HEK293T (cell line): ENCODE measurements at regions not wholly inside any gene's neighbourhood (a gene's known extent, or its start where the extent isn't known, plus 50 kb on each side); places are given as distances from the start of the nearest gene placed in this dataset.

ENCODE experiments used
- ARNT ChIP-seq: fragments of 450-650 bp; IDR thresholded peaks from 2 replicates; pipeline ENCODE4 v1.6.1; 2017; ENCODE audit warnings: mild to moderate bottlenecking
- BHLHE40 ChIP-seq: fragments of 450-650 bp; IDR thresholded peaks from 2 replicates; pipeline ENCODE4 v1.6.1; 2016; ENCODE audit warnings: mild to moderate bottlenecking, moderate library complexity, borderline replicate concordance
- ELF4 ChIP-seq: fragments of 450-650 bp; IDR thresholded peaks from 2 replicates; pipeline ENCODE4 v1.6.1; 2017; ENCODE audit warnings: antibody characterized with exemption
- FOXA1 ChIP-seq: fragments of 450-650 bp; IDR thresholded peaks from 2 replicates; pipeline ENCODE4 v1.6.1; 2016; ENCODE audit warnings: mild to moderate bottlenecking
- FOXM1 ChIP-seq: fragments of 450-650 bp; IDR thresholded peaks from 2 replicates; pipeline ENCODE4 v1.6.1; 2017; ENCODE audit warnings: mild to moderate bottlenecking, borderline replicate concordance
- HDGF ChIP-seq: fragments of 450-650 bp; IDR thresholded peaks from 2 replicates; pipeline ENCODE4 v1.6.1; 2017; ENCODE audit warnings: antibody characterized with exemption, borderline replicate concordance
- L3MBTL2 ChIP-seq: fragments of 450-650 bp; conservative IDR thresholded peaks from 2 replicates; pipeline ENCODE4 v1.6.1; 2016; ENCODE audit warnings: mild to moderate bottlenecking
- LEF1 ChIP-seq: fragments of 450-650 bp; IDR thresholded peaks from 2 replicates; pipeline ENCODE4 v1.6.1; 2017; ENCODE audit warnings: mild to moderate bottlenecking, borderline replicate concordance
- NFRKB ChIP-seq: fragments of 450-650 bp; IDR thresholded peaks from 2 replicates; pipeline ENCODE4 v1.6.1; 2016; ENCODE audit warnings: mild to moderate bottlenecking, moderate library complexity
- SP1 ChIP-seq: fragments of 450-650 bp; IDR thresholded peaks from 2 replicates; pipeline ENCODE4 v1.6.1; 2017
- SUZ12 ChIP-seq: fragments of 450-650 bp; IDR thresholded peaks from 2 replicates; pipeline ENCODE4 v1.6.1; 2016; ENCODE audit warnings: mild to moderate bottlenecking
- TARDBP ChIP-seq: fragments of 450-650 bp; IDR thresholded peaks from 2 replicates; pipeline ENCODE4 v1.6.1; 2016
- ZNF384 ChIP-seq: fragments of 450-650 bp; IDR thresholded peaks from 2 replicates; pipeline ENCODE4 v1.6.1; 2016
- TF ChIP-seq, protein P1 (sequence below): fragments of 450-650 bp; IDR thresholded peaks from 2 replicates; pipeline ENCODE4 v1.6.1; 2016

DNA sequence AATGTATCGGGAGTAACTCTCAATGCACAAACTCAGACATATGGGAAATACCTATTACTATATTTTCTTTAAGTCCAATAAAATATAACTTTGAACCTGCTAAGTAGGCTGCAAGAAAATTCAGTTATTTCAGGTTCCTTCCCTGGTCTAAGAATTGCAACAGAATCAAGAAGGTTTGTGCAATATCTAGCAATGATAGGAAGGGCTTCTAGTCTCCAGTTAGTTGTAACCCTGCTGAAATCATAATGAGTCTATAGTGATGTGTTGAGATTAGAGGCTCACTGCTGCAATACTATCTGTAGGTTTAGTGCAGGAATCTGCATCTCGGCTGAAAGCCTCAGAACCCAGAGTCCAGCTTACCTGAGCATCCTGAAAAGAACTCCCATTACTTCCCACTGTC lies 110.5 kb downstream of the PMP22 start:
- TF ChIP-seq FOXA1 (no peak), ELF4 (no peak), SP1 (no peak), BHLHE40 (no peak), HDGF (no peak), L3MBTL2 (no peak), NFRKB (no peak), TARDBP (no peak), FOXM1 (no peak), LEF1 (no peak), SUZ12 (no peak), ARNT (no peak), ZNF384 (no peak)
- TF ChIP-seq, protein P1, sequence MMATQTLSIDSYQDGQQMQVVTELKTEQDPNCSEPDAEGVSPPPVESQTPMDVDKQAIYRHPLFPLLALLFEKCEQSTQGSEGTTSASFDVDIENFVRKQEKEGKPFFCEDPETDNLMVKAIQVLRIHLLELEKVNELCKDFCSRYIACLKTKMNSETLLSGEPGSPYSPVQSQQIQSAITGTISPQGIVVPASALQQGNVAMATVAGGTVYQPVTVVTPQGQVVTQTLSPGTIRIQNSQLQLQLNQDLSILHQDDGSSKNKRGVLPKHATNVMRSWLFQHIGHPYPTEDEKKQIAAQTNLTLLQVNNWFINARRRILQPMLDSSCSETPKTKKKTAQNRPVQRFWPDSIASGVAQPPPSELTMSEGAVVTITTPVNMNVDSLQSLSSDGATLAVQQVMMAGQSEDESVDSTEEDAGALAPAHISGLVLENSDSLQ: no peak
